Thyroid gland (tissue), 4 donors: ENCODE measurements at regions not wholly inside any gene's neighbourhood (a gene's known extent, or its start where the extent isn't known, plus 50 kb on each side); places are given as distances from the start of the nearest gene placed in this dataset.

Source experiments
- CTCF ChIP-seq, 6 experiments: fragments of 200-600 bp in 3 of 6; fragments of 450-650 bp in 3 of 6; sonication (generic) in 3 of 6; IDR thresholded peaks; one replicate each; pipeline ENCODE4 v1.5.1; 2016 to 2019; ENCODE audit warnings: antibody characterized with exemption in 6 of 6, mild to moderate bottlenecking in 2 of 6, inconsistent platforms in 1 of 6, moderate library complexity in 1 of 6
- POLR2A ChIP-seq, 2 donors: fragments of 450-650 bp; IDR thresholded peaks; one replicate each; pipeline ENCODE4 v1.6.1; 2017; ENCODE audit warnings: antibody characterized with exemption in 2 of 2, mild to moderate bottlenecking in 2 of 2, moderate library complexity in 1 of 2

- TF ChIP-seq POLR2A (IDR thresholded peaks at IDR 0.05) (no peak), CTCF (IDR thresholded peaks at IDR 0.05) (no peak)
Measured at GRCh38 chr4:123884922-123885321, 488.3 kb downstream of the SPRY1 start.
